NCI-H1105 (cell line): ENCODE measurements at regions not wholly inside any gene's neighbourhood (a gene's known extent, or its start where the extent isn't known, plus 50 kb on each side); places are given as distances from the start of the nearest gene placed in this dataset.
"Not testable (repeated sequence)": the region's sequence is repeated elsewhere in the genome, so short reads cannot be mapped to it uniquely, and the experiment has no call there.

Experiments
- DNase-seq: peaks from one replicate; lab custom pipeline; 2025; lab: John Stamatoyannopoulos, UW

DNA sequence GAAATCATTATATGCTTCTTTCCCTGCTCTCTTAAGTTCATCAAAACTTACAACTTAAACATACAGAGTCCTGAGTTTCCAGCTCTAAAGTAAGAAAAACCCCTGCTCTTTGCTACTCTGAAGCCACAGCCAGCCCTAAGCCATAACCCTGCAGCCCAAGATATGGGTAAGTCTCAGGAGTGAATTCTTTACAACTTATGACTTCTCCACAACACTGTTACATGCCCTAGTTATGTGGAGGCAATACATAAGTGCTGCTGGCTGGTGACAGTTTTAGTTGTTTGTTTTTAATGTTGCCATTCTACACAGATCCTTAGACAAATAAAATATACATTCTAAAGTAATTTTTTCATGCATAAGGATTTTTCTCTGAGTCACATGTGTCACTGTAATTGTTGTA is 100.2 kb downstream of the FBXO8 start:
- no peak for DNase-seq

DNA sequence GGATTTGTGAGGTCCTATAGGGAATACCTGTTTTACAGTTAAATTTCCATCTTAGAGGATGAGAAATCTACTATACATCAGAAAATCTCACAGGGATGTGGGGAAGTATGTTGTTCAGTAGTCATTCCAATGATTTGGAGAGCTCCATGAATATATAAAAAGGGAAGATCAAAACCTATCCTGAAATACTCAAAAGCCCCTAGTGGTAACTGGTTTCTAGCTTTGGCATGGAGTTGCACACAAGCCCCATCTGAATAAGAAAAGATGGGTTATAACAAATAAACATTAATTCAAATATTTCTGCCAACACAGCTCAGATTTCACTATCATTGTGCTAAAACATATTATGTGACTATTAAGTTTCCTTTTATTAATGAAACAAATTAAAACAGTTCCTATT is 101.6 kb downstream of the FBXO8 start:
- DNase-seq = no peak

DNA sequence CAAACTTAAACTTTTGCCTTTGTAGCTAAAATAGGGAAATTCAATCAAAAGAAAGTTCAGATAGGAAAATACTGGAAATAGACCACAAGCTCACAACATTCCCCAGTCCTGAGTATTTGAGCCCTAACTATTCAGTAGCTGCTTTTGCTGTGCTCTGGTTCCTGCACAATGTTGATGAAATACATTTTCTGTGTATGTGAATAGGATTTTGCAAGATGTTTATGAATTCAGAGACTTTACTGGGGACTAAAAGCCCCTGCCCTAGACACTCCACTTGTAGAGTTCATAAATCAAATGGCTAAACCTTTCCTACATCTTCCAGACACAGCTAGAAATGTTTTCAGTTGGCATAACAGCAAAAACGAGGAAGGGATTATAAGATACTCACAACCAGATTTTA is 105.9 kb downstream of the FBXO8 start:
- no peak for DNase-seq

DNA sequence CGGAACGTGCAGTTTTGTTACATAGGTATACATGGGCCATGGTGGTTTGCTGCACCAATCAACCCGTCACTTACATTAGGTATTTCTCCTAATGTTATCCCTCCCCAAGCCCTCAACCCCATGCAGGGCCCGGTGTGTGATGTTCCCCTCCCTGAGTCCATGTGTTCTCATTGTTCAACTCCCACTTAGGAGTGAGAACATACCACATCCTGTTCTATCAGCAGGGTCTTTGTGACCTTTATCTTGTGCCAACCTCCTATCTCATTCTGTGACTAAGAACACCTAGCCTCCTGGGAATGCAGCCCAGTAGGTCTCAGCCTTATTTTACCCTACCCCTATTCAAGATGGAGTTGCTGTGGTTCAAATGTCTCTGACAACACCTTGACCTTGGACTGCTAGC is 107.6 kb downstream of the FBXO8 start:
- not testable (repeated sequence) for DNase-seq

DNA sequence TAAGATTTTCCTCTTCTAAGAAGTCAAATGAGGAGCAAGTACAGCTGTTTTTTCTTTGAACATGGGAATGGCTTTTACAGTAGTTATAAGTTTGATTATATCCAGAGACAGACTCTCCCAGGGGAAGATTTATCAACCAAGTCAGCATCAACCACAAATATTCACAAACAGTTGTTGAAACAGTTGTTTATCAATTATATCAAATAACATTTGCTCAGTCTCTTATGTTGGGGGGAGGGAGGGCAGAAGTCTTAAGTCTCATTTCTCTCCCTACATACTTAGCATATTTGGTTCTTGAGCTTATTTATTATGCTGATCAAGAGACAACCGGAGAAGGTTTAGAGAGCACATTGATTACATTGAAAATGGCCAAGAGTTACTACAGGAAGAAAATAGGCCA is 110.1 kb downstream of the FBXO8 start:
- DNase-seq = no peak

DNA sequence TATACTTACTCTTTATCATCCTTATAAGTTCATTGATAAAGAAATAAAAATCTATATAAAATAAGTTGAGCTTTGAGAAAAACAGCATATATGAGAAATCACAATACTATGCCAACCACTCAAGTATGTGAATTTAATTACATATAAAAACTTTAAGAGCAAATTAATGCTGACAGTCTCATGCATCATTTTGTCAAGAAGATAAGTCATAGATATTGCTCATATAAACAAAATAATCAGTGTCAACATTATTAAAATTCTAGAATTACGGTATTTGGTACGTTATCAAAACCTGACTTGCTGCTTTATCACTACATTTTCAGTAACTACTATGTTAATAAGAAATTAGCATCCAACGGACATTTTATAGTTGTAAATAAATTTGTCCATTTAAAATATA is 111.2 kb downstream of the FBXO8 start:
- DNase-seq = no peak

DNA sequence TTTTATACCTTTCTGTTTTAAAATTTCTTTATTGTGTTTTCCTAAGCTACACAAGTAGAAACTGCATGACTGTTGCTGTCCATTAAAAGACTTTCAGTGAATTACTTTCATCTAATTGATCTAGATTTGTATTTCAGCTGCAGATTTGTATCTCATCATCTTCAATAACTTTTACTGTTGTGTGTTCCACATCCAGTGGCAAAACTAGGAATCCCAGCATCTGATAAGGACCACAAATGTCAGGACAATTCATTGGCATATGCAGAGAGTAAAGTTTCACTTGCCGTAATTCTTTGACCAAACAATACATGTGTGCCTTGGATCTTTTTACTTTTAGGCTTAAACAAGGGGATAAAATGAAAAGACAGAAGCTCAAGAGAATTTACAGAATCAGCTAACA is 112.6 kb downstream of the FBXO8 start:
- no peak for DNase-seq

DNA sequence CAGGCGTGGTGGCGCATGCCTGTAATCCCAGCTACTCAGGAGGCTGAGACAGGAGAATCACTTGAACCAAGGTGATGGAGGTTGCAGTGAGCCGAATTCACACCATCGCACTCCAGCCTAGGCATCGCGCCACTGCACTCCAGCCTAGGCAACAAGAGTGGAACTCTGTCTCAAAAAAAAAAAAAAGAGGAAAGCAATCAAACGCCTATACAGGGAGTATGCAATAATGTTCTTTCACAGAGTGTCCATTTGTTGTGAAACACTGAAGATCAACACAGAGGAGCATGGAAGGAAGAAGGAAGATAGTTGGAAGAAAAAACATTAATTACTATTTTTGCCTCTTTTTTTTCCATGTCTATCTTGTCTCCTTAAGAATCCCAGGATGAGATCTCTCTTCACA is 113.4 kb downstream of the FBXO8 start:
- no peak for DNase-seq

DNA sequence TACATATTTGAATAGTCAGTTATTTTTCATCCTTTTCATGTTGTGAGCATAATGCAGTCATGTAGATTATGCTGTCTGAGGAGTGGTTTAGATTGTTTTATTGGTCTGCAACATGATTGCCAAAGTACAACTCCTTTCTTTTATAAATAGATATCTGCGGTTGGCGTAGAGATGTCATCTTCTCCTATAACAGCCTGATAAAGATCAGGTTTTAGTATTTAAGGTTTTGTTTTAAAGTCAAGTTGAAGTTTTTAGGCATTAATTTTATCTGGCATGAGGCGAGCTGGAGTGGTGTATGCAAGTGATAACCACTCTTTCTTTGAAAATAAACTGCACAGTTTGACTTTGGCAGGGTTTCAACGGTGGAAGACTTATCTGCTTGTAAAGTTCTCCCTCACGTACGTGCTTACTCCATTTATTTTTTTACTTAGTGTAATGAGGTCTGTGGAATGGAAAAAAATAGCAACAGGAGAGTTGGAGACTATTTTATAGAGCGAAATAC is 126.3 kb downstream of the FBXO8 start:
- no peak for DNase-seq

DNA sequence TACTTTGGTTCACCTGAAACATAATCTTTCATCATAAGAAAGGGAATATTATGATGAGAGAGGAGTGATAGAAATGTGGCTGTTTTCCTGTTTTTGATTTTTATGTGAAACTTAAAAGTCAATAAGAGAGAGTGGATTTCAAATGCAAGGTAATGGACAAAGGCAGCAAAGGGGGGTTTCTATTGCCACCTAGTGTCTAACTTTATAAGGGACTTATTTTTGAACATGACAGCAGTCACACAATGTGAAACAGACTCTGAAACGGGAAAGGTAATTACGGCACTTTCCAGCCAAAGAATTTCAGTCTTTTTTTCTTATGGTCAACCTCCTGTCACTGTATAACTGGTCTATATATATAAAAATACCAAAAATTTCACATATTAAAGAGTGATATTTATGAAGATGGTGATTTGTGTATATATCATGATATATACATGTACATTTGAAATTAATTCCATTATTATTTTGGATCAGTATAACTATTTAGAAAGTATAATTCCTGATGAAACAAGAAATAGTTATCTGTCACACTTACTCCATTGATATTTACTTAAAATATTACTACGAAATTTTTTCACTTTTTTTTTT is 127.1 kb downstream of the FBXO8 start:
- peak; percentile 33 for DNase-seq

DNA sequence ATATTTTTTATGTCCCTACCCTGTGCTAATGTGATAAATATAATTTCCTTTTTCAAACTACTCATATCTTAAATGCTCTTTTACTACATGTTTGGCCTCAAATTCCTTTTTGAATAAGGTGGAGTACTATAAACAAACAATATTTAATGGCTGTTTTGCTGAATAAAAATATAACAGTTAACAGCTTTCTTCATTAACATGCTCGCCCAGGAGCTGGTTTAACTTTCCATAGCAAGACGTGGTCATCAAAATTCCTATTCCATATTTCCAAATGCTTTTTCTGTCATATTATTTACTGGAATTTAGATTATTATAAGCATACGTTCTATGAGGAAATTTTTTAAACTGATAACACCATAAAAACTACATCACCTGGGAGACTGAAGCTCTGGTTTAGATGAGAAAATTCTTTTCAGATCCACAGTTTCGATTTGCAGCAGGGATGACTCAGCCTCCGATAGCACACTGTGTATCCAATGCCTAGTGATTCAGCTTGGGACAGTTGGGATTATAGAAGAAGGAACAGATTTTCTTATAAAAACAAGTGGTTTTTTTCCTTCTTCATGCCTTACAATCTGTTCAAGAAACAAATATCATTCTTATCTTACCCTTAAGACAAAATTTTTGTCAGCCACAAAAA is 129.1 kb downstream of the FBXO8 start:
- no peak for DNase-seq

DNA sequence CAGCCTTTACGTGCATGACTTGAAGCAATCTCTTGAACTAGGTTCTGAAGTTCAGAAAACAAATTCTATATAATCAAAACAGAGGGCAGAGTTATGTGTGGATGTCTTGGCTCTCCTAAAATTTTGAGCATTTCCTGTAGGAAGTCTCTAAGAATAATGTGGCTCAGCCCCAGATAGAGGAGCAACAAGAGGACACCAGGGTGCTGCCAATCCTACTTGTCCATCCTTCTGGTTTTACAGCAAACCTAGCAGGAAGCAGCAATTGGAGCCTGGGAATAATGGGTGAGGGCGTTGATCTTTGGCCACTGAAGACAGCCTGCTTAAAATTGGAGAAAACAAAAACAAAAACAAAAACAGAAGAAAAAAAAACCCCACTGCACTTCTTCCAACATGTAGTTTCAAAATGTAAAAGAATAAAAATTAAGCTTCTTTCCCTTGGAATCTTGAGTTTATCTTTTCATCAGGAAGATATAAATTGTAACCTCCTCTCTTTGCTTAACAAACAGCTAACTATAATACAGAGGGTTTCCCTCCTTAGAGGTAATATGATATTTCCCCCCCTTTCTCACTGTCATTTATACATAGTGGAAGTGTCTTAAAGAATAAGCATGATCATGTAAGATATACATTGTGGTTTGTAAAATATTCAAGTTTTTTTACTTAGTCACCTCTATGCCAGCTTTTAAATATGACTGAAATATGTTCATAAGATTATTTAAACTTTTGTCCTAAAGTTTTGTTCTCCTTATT is 130.6 kb downstream of the FBXO8 start:
- no peak for DNase-seq

DNA sequence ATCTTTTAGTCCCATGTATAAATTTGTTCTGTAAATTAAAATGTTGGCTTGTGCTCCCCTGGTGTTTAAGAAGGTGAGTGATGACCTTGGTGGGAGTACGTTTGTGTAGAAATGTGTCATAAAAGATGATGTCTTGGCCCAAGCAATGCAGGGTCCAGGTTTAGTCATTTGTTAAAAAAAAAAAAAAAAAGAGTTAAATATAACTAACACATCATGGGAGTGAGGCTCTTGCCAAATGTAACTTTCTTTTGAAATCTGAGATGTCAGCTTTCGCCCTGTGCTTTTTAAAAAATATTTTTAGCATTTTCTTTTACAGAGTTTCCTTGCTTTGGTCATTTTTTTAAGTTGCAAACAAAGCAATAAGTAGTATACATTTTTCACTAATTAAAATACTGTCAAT is 135.6 kb downstream of the FBXO8 start:
- no peak for DNase-seq

DNA sequence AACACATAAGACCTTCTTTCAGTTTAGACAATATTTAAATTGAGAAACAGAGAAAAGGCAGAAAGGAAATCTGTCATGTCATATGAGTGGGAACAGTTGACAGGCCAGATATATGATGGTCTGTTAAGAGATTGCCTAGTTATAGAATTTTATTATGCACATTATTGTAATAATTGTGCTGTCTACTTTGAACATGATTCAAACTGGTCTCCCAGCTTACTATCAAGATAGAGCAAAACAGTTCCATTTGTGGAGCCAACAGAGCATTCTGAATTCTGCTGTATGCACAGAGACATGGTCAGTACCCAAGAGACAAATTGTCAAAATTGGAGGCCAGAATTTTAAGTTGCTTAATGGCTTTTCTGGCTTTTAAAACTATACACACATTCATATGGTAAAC is 139.4 kb downstream of the FBXO8 start:
- DNase-seq = no peak

DNA sequence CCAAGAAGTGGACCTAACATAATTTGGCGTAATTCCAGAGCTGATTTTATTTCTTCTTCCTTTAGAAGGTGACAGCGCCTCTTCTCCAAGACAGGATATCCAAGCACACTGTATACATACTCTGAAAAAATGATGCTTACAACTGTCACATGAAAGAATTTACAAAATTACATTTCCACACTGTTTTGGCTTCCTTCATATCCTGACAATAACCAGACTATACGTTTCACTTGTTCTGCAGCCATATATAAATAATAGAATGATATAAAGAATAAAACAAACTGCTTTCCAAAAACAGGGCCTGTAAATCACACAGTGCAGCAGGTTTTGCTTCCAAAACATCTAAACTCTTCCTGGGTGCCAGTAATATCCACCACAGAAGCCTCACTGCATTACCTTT is 141.6 kb downstream of the FBXO8 start:
- no peak for DNase-seq

DNA sequence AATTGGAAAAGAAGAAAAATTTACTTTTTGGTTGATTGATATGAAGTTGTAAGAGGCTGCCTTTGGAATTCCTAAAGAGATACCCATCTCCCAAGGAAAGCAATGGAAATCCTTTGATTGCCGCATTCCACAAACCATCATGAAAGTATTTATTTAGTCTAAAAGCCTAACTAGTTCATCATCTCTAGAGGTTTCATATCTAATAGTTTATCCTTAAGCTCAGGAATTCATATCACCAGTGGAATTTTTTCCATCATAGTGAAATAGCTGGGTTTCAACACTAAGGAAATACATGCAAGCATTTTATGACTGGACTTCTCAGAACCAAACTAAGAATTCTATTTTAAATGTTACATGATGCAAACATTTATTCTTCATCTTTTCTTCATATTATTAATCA is 144.9 kb downstream of the FBXO8 start:
- DNase-seq = no peak

DNA sequence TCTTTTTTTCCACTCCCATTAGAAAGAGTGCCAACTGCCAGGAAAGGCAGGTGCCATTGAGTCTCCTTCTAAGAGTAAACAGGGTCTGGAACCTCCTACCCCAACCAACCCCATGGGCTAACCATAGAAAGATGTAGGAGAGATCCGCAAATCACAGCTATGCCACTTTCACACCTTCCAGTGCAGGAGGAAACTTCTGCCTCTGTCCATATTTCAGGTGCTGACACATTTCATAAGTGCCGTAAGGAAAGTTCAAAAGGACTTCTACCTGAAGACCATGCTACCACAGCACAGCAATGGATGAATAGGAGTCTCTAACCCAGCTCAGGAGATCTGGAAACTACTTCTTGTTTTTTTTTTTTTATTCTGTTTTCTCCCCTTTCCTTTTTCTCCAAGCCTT is 145.8 kb downstream of the FBXO8 start:
- no peak for DNase-seq

DNA sequence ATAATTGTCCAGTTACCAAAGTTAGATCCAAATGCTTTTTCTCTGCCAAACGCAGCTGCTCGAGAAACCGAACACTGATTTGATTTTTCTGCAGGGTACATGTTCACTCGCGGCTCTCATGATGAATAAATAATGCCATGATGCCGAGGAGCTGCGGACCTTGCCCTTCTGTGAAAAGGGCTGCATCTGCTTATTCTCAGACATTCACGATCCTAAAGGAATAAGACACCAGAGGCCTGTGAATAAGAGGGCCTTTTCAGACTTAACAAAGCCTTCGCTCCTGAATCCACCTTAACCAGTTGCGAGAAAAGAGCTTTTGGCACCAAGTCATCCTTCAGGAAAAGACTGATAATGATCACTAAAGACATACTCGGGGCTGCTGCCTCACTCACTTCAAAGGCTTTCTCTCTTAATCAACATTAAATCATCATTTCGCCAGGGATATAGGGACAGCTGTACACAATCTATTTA is 147.5 kb downstream of the FBXO8 start:
- DNase-seq = no peak

DNA sequence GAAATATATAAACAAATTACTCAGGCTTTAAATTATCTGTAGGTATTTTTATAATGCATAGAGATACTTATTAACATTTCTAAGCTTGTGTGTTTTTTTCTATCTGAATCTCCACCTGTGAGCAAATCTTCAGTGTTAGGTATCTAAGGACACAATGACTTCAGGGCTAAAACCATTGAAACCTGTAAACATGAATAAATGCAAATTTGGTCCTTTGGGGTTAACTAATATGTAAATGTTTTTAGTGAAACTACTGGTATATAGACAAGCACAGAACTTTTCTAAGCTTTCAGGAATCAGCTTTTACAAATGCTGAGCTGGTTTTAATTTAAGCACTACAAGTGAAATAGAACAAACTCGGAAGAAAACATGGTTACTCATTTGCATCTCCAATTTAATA is 147.9 kb downstream of the FBXO8 start:
- no peak for DNase-seq

DNA sequence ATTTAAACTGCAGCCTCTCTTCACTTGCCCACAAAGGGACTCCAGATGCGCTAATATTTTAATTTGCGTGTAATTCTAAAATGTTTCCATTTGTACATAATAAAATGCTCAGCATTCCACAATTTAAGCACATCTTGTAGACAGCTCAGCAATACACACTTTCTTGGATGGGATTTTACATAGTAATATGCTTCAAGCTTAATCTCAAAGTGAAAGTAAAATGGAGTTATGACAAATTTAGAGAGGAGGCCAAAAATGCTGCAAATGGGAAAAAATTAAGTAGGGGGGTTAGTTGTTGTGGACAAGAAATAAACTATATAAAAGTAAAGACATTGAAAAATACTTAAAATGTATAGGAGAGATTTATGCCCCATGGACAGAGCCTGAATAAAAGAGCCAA is 149.1 kb downstream of the FBXO8 start:
- DNase-seq = no peak

DNA sequence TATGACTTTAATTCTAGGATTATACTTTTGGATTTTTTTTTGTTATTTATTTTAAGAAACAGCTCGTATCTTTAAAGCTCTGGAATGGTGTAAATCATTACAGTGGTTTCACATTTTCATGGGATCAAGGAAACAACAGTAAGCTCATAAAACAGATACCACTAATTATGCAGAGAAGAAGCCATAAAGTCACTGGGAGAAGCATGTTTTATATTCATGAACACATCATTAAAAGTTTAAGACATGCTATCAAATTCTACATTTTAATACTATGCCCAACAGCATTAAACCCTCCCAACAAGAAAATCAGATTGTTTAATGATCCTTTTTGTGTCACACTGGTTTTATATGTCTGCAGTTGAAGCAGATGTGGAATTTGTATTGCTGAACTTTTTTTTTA is 149.9 kb downstream of the FBXO8 start:
- DNase-seq = no peak

DNA sequence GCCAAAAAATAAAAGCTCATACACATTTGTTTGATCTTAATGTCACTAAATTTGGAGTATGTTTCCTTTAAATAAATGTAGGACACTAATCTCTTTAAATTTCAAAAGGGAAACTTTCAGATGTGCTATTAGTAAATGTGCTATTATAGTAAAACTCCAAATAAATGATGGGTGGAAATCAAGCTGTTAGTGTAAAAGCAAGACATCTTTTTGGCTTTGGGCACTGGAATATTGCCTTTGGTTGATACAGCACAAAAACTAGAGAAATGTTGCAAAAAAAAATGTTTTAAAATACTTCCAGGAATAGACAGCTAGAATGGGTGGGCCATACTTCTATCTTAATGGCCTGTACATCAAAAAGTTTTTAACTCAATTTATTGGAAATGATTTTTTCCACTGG is 151.6 kb downstream of the FBXO8 start:
- no peak for DNase-seq

DNA sequence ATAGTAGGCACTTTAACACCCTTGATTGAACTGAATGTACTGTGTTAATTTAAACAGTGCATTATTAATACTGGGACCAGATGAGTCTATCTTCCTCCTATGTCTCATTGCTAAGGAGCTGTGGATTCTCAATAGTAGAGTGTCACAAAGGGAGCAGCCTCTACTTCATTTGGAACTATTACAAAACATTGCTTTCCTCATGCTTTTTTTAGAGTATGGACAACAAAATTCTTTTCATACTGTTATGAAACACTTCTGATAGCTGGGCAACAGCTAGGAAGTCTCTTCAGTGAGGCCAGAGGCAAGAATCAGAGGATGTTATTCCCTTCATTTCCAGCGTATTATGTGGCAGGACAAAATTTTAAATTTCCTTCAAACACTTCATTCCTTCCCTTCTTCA is 160.8 kb downstream of the FBXO8 start:
- no peak for DNase-seq
